Activated CD8-positive, alpha-beta memory T cell treated with anti-CD3 and anti-CD28 coated beads for 1 hour (primary cell): ENCODE measurements at regions not wholly inside any gene's neighbourhood (a gene's known extent, or its start where the extent isn't known, plus 50 kb on each side); places are given as distances from the start of the nearest gene placed in this dataset.
"Not testable (repeated sequence)": the region's sequence is repeated elsewhere in the genome, so short reads cannot be mapped to it uniquely, and the experiment has no call there.

Experiments used
- DNase-seq, 2 donors: peaks; one replicate each; pipeline ENCODE4 v3.0.0-alpha.2; 2020; ENCODE audit warnings: low read depth in 1 of 2; ENCODE audit errors: extremely low read depth in 1 of 2

DNA sequence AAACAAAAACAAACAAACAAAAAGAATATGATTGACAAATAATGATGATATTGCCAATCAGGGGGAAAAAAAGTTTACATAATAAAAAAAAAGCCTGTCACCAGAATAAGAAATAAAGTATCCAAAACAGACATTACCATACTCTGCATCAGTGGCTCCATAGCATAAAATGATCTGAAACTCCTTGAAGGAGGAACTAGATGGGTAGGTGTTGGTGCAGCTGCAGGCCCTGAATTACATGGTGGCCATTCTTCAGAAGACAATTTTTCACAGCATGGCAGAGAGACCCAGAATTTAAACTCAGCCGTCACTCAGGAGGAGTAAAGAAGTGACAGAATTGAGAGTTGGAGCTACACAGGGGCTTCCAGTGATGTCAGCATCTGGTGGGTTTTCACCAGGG lies 60.2 kb downstream of the GLUL start:
- no peak for DNase-seq

- no peak for DNase-seq
Measured at GRCh38 chr1:182330303-182330702, 61.3 kb downstream of the GLUL start.

DNA sequence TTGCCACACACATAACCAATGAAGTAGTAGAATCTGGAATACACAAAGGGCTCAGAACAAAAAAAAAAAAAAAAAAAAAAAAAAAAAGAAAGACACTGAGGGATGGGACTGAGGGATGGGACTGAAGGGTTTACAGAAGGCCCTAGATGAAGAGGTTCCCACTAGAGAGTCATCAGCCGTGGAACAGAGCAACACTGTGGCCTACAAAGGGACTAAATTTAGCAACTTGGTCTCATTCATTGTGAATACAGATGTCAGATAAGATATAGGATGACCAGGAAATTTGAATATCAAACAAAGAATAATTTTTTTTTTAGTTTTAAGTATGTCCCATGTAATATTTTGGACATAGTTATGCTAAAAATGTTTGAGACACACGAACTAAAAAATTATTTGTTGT lies 62.1 kb downstream of the GLUL start:
- DNase-seq, result no peak

DNA sequence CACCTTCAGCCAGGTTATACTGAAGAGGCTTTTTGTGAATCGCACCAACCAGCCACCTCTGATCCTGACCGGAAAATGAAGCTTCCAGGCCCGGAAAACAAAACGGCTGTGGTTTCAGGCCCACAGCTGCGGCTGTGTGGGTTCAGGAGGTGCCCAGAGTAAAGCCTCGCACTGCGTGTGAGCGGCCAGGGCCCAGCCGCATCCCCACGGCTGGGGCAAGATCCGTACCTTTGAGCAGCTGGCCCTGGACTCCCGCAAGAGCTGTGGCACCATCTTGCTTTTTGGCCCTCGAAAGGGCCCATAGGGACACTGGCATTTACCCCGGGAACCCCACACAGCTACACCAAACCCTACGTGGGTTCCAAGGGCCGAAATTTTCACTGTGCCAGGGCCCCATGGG lies 63.0 kb downstream of the GLUL start:
- no peak for DNase-seq

DNA sequence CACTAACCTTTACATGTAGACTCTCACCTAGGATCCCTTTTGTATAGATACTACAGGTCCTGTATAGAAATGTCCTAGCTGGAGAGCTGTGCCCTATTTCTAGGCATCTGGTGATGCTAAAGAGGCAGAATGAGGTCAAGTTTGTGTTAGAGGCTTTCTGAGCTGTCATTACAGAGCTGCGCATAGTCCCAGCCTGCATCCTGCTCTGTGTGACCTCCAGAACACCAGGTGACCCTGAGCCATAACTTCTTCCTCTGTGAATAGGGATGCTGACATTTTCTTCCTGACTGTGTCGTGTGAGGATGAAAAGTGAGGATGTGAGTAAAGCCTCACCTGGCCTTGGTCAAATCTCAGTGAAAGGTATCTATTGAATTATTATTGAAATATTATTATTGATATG lies 66.3 kb downstream of the GLUL start:
- DNase-seq, result no peak

GRCh38 chr1:182321532-182321931 lies 70.1 kb downstream of the GLUL start:
- not testable (repeated sequence) for DNase-seq

DNA sequence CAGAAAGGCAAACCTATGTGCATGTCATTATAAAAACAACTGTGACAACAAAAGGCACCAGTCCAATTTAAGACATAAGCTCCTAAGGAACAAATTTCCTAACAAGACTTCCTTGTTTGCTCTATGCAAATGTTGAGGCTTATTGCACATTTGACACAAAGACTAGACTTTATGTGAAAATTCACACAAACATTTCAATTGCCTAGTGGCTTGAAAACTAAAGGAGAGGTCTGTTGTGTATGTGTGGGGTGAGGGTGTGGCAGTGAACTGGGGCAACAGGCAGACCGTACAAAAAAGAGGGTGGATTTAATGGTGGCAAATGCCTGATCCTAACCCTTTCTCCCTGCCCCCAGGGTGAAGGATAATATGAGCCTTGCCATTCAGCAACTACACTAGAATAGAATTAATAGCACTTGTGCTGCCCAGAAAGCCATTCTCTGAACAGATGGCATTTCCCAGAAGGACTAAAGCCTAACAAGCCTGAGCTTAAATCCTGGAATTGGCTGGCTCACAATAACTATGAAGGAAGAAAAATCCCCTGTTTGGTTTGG lies 73.9 kb downstream of the GLUL start:
- DNase-seq, result no peak

GRCh38 chr1:182316454-182316853 lies 75.1 kb downstream of the GLUL start:
- not testable (repeated sequence) for DNase-seq

DNA sequence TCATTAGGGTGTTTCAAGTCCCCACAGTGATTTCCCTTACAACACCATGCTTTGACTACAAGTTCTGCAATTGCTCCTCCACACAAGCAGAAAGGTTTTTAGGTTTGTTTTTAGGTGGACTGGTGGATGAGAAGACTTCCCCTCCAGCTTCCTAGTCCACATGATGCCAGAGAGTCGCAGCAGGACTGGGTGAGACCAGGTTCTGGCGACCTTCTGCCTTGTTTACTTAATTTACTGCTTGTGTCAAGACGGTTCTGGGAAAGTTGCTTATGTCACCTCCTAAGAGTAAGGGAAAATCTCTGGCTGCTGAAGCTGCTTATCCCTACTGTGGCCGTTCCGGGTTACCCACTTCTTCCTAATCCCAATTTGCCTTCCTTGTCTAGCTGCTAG lies 76.4 kb downstream of the GLUL start:
- no peak for DNase-seq

GRCh38 chr1:182309631-182310351 lies 81.8 kb downstream of the GLUL start:
- no peak for DNase-seq

- DNase-seq, result no peak
Measured at GRCh38 chr1:182308826-182309225, 82.8 kb downstream of the GLUL start.

DNA sequence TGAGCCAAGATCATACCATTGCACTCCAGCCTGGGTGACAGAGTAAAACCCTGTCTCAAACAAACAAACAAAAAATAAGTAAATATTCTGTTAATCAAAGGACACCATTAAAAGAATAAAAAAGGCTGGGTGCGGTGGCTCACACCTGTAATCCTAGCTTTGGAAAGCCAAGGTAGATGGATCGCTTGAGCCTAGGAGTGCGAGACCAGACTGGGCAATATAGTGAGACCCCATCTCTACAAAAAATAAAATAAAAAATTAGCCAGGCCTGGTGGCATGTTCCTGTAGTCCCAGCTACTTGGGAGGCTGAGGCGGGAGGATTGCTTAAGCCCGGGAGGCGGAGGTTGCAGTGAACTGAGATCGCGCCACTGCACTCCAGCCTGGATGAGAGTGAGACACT lies 84.1 kb downstream of the GLUL start:
- not testable (repeated sequence) for DNase-seq

DNA sequence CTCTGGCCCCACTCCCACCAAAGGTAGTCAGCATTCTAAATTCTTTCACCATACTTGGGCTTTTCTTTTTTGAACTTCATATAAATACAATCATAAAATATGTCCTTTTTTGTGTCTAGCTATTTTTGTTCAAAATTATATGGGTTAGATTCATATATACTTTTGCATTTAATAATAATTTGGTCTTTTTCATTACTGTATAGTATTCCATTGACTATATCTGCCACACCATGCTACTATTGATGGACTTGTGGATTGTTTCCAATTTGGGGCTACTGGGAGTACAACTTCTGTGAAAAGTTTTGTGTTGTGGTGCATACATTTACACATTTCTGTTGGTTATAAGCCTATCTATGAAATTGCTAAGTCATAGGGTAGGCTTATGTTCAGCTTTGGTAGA lies 85.7 kb downstream of the GLUL start:
- no peak for DNase-seq

- DNase-seq, result no peak
Measured at GRCh38 chr1:182304627-182305026, 87.0 kb downstream of the GLUL start.

GRCh38 chr1:182304218-182304617 lies 87.4 kb downstream of the GLUL start:
- no peak for DNase-seq

GRCh38 chr1:182303778-182304177 lies 87.8 kb downstream of the GLUL start:
- no peak for DNase-seq

DNA sequence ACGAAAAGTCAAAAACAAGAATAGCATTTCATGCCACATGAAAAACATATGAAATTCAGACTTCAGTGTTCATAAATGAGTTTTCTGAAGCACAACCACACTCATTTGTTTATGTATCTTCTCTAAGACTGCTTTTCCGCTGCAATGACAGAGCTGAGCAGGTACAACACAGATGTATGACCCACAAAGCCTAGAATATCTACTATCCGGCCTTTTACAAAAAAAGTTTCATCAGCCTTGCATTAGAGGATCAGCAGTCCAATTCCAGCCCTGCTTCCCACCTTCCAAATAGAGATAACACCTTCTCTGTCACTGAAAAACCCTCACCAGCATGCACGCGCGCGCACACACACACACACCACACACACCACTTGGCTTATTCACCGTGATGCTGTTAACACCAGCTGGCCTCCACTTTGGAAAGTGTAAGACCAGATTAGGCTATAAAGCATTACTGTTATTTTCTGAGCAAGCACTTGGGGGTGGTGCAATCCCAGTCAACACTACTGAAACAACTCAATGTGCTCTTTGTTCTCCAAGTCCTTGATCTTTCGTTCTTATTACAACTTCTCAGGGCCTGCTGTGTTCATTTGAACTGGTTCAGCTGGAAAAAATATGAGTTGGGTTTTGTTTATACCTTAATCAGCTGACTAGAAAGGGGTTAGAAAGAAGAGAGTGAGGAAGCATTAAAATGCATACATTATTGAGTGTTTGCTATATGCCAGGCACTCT lies 90.0 kb downstream of the GLUL start:
- no peak for DNase-seq

DNA sequence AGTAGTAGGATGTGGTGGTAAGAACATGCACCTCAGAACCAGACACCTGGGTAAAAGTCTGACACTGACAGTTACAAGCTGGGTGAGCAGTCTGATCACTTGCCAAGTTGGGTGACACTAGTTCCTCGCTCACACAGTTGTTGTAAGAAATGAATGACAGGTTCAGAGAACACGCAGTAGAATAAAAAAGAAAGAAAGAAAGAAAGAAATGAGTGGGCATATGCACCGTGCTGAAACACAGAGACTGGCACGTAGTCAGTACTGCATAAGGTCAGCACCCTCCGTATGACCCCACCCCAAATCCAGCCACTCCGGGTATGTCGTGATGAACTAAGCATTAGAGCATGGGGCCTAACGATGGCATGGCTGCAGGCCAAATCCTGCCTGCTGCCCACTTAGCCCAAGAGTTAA lies 90.6 kb downstream of the GLUL start:
- no peak for DNase-seq

- DNase-seq, result no peak
Measured at GRCh38 chr1:182299728-182300616, 91.6 kb downstream of the GLUL start.

DNA sequence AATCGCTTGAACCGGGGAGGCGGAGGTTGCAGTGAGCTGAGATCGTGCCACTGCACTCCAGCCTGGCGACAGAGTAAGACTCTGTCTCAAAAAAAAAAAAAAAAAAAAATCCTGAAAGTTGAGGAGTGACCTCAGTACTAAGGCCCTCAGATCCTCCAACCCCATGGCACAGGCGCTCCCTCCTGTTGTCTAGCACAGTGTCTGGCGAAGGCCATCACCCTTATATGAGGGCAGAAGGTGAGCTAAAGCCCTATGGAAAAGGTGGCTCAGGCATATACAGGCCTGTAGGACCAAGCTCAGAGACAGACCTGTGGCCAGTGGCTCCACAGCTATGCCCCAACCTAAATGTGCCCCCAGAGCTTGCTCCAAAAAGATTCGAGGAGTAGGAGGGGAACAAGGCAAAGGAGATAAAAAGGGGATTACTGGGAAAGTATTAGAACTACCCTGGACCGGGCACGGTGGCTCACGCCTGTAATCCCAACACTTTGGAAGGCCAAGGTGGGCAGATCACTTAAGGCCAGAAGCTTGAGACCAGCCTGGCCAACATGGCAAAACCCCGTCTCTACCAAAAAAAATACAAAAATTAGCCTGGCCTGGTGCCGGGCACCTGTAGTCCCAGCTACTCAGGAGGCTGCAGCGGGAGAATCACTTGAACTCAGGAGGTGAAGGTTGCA lies 92.4 kb downstream of the GLUL start:
- not testable (repeated sequence) for DNase-seq

- no peak for DNase-seq
Measured at GRCh38 chr1:182297335-182297734, 94.3 kb downstream of the GLUL start.
